ENCODE measurements at regions not wholly inside any gene's neighbourhood (a gene's known extent, or its start where the extent isn't known, plus 50 kb on each side); places are given as distances from the start of the nearest gene placed in this dataset.
"Not testable (repeated sequence)": the region's sequence is repeated elsewhere in the genome, so short reads cannot be mapped to it uniquely, and the experiment has no call there.

GRCh38 chr1:59176471-59176870 is 120.4 kb upstream of the FGGY start:
- DNase-seq = no peak

DNA sequence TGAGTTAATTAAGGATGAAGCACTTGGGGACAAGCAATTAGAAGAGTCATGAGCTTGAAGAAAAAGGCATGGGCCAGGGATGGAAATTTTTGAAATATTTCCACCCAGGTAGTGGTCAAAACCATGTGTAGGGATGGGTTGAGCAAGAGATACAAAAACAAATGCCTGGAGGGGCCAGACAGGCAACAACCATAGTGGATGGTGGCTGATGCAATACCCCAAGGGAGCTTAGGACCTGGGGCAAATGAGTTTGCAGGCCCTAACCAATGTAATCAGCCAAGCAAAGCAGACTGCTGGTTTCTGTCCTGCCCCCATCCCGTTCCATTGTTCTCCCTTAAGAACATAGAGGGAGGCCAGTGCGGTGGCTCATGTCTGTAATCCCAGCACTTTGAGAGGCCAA is 119.1 kb upstream of the FGGY start:
- no peak for DNase-seq

DNA sequence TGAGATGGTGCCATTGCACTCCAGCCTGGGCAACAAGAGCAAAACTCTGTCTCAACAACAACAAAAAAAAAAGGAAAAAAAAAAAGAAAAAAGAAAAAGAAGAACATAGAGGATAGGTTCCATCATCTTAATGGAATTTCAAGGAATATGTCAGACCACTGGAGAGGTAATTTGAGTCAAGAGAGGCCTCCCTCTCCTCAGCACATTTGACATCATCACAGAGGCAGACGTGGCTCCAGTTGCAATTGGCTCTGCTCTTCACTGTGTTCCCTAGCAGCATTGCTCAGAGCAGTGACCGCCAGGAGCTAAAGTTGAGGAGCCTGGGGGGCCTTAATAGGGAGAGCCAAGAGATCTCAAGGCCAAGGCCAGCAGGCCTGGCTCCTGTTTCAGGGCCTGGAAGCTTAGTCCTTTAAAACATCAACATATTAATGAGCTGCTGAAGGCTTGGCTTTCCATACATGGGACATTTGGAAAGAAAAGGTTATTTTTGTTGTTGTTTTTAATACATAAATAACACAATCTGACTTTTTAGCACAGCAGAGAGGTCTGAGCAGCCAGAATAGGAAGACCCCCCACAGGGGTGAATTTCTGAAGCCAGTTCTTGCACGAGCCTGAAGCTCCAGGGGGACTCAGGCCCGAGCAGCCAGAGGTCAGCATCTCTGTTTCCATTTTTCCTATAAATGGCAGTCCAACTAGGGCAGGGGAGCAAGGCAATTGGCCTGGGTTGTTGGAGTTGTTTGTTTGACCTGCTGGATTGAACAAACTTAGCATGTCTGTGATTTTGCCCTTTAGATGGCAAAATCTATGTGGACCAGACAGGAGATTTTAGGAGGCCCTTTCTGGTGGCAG is 118.3 kb upstream of the FGGY start:
- peak; percentile 93 for DNase-seq

DNA sequence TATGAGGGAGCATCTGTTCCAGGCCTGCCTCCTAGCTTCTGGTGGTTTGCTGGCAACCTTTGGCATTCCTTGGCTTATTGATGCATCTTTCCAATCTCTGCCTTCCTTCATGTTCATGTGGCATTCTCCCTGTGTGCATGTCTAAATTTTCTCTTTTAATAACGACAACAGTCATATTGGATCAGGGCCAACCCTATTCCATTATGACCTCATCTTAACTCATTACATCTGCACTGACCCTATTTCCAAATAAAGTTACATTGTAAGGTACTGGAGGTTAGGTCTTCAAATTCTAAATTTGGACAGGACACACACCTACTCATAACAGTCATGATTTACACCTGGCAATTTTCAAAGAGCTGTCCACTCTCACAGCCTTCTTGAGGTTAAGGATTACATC is 117.2 kb upstream of the FGGY start:
- DNase-seq = no peak

- DNase-seq = no peak
These were observed 116.2 kb upstream of the FGGY start for GRCh38 chr1:59180735-59181134.

DNA sequence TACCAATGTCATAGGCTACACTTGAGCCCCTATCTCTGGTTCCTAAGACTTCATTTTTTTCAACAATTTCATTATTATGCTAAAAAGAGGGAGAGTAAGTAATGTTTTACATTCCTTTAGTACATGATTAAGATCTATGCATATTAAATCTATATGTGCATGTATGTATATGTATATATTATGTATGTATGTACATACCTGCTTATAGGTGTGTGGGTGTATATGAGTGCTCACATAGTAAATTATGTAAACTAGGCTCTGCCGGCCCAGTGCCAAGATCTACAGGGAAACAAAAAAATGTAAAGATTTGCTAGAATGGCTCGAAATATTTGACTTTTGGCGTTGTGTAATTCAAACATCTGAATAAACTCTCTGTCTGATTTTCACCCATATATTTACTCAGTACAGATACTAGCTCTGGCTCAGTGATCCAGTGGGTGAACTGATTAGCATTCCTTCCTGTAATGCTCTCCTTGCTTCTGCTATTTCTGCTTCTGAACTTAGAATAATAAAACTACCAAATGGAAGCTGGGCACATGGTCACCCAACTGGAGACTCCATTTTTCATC is 113.1 kb upstream of the FGGY start:
- DNase-seq = no peak

GRCh38 chr1:59184365-59184905 is 112.5 kb upstream of the FGGY start:
- DNase-seq = no peak

DNA sequence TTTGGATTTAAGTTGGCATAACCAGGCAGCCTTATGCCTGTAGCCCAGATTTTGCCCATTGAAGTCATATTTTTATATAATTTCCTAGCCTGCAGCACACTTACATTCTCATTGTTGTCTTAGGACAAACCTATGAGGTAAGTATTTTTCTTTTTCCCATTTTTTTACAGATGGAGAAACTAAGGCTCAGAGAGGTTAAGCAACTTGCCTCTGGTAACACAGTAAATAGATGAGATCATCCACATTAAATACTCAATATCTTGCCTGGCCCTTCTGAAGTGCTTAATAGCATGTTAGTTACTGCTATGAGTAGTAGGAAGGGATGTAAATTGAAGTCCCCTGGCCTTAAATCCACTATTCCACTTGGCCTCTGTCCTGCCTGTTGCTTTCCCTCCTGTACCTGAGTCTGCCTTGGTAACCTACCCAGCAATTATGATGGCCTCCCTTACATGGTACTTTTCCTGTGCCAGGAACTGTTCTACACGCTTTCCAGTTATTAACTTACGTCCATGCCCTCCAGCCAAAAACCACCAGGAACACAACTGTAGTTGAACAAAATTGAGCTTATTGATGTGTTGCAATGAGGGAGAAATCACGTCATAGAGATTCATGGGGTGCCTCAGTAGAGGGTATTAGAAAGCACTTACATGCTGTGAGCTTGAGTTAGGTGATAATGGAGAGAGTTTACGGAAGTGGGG is 111.6 kb upstream of the FGGY start:
- DNase-seq = no peak

- peak; percentile 48 for DNase-seq
These were observed 110.2 kb upstream of the FGGY start for GRCh38 chr1:59186656-59187055.

DNA sequence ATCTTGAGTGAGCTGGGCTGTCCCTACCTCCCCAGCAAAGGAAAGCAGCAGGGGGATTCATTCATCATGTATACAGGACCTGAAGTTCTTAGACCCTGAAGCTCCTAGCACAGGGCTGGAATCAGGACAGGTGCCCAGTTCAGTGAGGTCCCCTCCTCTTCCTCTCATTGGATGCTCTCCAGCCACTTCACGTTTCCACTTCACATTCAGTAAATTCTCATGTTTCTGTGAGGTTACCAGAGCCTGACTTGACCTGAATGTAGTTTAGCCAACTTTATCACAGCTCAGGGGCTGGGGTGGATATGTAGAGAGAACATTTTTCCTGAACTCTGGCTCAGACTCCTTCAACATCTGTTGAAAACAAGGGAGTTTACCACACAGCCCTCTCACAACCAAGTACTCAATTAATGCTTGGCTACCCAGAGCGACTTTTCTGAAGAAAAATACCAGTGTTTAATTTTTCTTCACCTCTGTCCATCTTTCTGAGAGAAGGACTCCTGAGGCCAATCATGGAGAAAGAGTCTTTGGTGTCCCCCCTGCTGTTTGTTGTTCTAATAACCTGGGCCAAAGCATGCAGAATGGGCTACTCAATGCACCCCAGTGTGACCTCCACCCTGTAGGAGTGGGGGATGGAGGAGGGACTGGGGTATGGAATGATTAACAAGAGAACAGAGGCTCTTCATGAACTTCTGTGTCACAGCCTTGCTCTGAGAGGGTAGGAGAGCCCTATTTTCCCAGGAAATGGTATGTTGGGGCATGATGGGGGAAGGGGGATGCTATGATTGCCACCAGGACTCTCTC is 108.3 kb upstream of the FGGY start:
- DNase-seq = no peak

- DNase-seq = no peak
These were observed 103.3 kb upstream of the FGGY start for GRCh38 chr1:59193443-59194093.

- DNase-seq = no peak
These were observed 102.3 kb upstream of the FGGY start for GRCh38 chr1:59194621-59195020.

DNA sequence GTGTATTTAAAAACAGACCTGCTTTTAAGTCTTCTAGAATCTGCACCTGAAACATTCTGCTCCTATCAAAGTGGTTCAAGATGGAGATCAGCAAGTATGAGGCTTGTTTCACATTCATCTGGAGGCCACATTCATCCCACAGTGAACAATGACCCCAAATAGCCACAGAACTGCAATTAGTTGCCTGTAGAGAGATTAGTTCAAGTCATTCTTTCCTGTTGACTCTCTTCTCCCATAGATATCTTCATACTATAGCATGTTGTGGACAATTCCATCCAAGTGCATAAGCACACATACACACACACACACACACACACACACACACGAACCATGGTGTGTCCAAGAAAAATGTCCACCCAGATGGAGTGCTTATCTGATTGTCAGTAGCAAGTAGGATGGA is 101.7 kb upstream of the FGGY start:
- no peak for DNase-seq

GRCh38 chr1:59198564-59198963 is 98.3 kb upstream of the FGGY start:
- DNase-seq = no peak

DNA sequence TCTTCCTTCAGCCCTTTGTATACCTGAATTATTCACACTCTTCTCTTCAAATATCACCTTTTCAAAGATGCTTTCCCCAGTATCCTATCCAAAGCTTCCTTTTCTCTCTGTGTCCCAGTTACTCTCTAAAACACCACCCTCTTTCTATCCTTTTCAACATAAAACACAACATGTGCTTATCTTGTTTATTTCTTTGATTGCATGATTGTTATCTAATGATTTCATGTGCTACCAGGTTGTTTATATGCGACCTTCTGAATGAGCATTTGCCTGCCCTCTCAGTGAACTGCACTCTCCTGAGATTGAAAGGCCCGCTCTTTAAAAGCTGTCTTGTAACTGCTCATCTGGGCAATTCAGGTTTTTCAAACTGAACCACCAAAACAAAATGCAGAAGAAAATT is 97.7 kb upstream of the FGGY start:
- DNase-seq = no peak

DNA sequence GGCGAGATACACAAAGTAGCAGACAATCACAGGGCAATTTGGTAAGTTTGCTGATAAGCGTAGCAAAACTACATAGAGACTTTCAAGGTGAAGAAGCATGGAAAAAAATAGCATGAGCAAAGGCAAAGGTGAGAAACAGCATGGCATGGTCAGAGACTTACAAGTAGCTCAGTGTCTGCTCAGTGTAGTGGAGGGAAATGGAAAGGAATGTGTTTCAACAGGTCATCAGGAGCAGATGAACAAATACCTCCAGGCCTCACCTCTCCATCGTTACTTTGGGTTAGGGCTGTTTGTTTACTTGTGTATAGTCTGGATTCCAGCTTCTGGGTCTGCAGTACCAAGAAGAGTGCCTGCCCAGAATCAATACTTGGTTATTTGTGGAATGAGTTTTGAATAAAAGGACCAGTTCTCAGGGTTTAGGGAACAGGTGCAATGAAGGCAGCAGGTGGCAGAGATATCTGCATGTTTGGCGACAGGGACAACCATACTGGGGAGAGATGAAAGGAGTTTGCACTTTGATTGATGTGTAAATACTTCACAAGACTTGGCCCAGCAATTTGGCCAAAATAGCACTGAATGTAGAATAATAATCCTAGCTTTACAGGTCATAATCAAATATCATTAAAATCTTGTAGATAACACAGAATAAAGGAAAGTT is 97.0 kb upstream of the FGGY start:
- no peak for DNase-seq

DNA sequence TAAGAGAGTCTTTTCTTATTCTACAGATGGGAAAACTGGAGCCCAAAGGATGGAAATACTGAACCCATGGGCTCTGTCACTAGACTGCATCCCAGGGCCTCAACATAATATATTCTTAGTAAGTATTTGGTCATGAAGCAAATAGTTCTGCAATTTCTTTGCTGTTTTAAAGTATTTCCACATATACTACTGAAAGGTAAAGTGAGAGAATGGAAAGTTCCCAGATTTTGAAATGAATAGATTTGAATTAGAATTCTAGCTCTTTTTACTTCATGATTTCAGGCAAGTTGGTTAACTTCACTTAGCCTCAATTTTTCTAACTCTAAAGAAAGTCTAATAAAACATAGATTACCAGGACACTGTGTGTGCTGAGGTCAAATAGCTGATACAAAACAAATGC is 95.6 kb upstream of the FGGY start:
- DNase-seq = no peak

DNA sequence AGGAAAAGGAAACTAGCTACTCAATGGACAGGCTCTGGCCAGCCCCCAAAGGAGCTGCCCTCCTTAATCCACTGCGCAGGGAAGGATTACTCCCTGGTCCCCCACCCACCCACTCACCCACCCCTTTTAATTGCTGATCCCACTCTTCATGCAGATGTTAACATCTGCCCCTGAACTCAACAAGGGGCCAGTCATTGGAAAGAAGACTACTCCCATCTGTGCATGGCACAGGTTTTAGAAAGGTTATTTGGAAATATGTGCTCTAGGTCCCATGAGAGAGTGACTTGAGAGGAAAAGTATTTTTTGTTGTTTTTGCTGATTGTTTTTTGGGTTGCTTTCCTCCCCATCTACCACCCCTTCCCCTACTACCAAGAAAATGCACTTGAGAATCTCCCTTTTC is 94.4 kb upstream of the FGGY start:
- DNase-seq = no peak

DNA sequence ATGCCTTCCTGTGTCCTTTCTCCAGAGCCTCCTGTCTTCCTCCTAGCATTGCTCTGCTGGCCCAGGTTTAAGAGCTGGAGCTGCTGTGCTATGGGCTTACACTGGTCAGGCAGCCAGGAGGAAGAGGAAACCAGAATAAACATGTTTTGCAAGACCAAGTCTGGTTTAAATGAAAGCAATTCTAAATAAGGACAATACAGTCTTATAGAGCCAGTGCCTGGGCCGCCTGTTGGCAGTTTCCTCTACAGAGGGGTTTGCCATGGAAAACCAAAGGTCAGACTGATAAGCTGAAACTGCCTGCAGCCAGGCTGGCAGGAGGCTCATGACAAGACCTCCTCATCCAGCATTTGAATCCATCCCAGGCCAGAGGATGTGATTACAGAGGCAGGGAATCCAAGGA is 92.9 kb upstream of the FGGY start:
- DNase-seq = no peak

GRCh38 chr1:59206616-59207015 is 90.3 kb upstream of the FGGY start:
- not testable (repeated sequence) for DNase-seq

DNA sequence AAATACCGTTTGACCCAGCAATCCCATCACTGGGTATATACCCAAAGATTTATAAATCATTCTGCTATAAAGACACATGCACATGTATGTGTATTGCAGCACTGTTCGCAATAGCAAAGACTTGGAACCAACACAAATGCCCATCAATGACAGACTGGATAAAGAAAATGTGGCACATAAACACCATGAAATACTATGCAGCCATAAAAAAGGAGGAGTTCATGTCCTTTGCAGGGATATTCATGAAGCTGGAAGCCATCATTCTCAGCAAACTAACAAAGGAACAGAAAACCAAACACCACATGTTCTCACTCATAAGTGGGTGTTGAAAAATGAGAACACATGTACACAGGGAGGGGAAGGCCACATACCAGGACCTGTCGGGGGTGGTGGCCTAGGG is 86.5 kb upstream of the FGGY start:
- not testable (repeated sequence) for DNase-seq

All from muscle of arm (tissue), 1 donor.